Fibroblast of the aortic adventitia (primary cell): ENCODE measurements at regions not wholly inside any gene's neighbourhood (a gene's known extent, or its start where the extent isn't known, plus 50 kb on each side); places are given as distances from the start of the nearest gene placed in this dataset.
A peak's percentile ranks its signal among the peaks of the same experiment; 100 is the strongest.

Experiments
- DNase-seq: peaks from one replicate; pipeline ENCODE4 v3.0.0-alpha.2; 2010; ENCODE audit warnings: low read depth
- H3K4me3 ChIP-seq: 2 replicates; pipeline ENCODE4 v1.5.1; 2011; ENCODE audit warnings: low read depth, mild to moderate bottlenecking, control low read depth, low read length, moderate library complexity
- TF ChIP-seq, protein P1 (sequence below): IDR thresholded peaks from 2 replicates; pipeline ENCODE4 v1.5.1; 2011; ENCODE audit warnings: mild to moderate bottlenecking, low read length, control low read depth, inconsistent platforms; ENCODE audit not compliant: insufficient read depth

DNA sequence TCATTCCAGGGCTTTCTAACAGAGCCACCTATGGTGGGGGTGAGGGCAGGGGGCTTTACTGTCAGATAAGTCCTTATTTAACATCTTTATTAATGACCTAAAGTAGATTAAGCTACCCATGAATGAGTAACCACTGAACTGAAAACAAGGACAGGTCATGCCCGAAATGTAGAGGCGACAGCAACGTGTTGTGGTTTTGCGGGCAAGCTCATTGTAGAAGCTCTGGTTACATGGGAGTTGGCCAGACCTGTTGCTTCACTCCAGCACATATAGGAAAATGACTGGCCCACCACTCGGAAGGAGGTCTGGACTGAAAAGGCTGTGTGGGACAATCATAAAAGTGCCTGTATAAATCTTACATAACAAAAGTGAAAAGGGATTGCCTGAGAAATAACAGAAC is 109.6 kb upstream of the NDP start:
- no peak for DNase-seq
- TF ChIP-seq, protein P1, sequence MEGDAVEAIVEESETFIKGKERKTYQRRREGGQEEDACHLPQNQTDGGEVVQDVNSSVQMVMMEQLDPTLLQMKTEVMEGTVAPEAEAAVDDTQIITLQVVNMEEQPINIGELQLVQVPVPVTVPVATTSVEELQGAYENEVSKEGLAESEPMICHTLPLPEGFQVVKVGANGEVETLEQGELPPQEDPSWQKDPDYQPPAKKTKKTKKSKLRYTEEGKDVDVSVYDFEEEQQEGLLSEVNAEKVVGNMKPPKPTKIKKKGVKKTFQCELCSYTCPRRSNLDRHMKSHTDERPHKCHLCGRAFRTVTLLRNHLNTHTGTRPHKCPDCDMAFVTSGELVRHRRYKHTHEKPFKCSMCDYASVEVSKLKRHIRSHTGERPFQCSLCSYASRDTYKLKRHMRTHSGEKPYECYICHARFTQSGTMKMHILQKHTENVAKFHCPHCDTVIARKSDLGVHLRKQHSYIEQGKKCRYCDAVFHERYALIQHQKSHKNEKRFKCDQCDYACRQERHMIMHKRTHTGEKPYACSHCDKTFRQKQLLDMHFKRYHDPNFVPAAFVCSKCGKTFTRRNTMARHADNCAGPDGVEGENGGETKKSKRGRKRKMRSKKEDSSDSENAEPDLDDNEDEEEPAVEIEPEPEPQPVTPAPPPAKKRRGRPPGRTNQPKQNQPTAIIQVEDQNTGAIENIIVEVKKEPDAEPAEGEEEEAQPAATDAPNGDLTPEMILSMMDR, result no peak
- H3K4me3 ChIP-seq, result no peak overlapping the region

DNA sequence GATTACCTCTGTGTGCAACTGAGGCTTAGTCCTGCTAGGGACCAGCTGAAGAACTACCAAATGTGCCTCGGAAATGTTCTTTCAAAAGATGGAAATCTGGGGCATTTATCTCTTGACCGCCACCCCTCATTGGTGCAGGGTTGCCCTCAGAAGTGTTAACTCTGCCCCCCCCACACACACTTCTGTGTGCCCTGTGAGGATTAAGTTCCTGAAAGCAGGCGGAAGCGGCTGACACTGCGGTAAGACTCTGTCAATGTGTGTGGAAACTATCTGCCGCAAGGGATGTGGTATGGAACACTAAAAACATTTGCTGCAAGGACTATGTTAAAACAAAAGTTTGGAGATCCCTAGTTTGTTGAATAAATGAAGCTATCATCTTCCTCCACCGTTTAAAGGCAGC is 106.9 kb upstream of the NDP start:
- DNase-seq, result no peak
- H3K4me3 ChIP-seq, result no peak overlapping the region
- TF ChIP-seq, protein P1, result no peak

DNA sequence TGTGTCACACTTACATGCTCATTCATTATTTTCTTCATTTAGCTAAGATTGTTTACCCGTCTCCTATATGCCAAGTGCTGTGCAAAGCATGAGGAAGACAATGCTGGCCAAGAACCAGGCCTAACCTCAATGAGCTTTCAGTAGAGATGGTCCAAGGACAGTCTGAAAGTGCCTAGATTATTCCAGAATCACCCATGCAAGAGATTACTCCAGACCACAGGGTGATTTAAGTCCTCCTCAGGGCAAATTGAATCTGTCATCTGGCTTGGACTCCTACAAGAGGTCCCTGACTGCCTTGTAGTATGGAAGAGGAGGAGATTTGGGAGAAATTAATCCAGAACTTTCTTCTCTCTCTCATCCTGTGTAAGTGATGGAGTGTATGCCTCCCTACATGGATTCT is 99.4 kb upstream of the NDP start:
- no peak for DNase-seq
- H3K4me3 ChIP-seq, result no peak overlapping the region
- TF ChIP-seq, protein P1, result no peak

DNA sequence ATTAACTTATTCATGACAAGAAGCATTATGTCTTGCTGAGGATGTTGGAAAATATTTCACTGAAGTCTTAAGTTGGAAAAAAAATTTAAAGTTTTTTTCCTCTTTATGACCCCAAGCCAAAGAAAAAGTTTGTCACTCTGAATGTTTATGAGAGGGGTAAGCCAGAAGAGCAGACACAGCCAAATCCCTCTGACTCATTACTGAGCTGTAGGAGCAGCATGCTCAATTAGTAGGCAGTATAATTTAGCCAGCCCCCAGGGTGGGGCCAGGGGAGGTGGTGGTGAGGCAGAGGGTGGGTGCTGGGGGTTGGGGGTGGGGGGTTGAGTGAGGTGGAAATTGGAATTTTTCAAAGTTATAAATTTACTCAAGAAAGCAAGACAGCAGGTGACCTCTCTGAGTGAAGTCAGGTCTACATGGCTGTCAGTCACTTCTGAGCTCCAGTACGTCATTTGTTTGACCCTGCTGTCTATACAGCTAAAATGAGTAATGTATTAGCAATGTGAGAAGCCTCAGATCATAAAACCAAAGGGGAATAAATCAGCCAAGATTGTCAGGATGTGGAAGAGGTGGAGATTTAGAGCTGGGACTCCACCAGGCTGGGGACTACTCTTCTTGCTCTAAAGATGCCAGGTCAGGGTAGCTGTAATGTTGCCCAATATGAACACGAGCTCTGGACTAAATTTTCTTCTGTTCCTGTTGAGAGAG is 98.8 kb upstream of the NDP start:
- peak; percentile 30 for DNase-seq
- no peak overlapping the region for H3K4me3 ChIP-seq
- TF ChIP-seq, protein P1, result no peak

DNA sequence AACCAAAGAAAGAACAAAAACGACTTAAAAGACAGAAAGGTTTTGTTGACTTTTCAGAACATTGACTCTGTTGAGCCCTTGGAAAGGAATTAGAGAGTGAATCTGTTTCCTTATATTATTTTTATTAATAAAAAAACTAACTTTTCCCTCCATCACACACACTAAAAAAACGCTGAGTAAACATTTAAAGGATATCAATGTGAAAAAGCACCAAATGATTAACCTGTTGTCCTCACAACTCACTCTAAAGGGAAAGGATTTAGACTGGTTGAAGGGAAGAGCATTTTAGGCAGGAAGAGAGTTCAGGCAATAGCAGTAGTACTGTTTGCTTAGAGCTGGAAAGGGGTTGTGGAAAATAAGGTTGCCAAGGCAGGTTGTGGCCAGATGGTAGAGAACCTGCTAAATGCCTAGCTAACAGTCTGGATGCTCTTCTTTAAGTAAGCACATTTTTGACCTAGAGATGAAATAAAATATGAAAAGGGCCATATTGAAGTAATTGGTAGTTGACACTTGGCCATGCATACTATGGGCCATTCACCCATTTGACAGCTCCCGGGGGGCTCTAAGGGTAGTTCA is 98.0 kb upstream of the NDP start:
- DNase-seq, result no peak
- no peak overlapping the region for H3K4me3 ChIP-seq
- TF ChIP-seq, protein P1, result no peak

DNA sequence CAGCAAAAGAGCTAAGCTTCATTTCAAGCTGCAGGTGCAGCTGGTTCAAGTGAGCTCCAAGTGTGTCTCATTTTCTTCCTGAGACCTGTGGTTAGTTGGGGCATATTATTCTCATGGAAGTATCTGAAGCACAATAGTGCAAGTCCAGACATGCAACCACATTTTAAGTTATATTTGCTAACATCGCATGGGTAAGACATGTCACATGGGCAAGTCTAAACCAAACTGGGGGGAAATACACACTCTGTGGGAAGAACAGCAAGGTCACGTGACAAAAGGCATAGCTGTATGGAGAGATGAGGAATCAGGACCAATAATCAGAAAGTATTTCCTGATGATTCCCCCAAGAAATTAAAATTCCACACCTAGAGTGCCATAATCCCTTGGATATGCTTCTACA is 94.9 kb upstream of the NDP start:
- TF ChIP-seq, protein P1, result no peak
- no peak overlapping the region for H3K4me3 ChIP-seq
- DNase-seq, result no peak

DNA sequence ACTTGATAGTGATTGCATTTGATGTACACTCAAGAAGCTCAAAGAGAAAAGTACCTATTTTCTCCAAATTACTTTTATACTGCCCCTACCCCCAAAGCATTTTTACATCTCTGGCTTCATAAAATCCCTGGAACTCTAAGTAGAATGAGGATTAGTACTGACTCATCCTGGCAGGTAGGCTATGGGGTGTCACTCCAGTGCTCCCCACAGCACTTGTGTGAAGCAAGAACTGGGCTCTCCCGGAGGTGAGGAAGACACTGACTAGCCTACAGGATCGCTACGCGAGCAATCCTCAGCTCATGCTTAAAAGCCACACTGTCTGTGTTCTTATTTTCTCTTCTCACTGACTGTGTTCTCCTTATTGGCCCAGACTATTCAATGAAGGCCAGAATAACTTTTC is 90.4 kb upstream of the NDP start:
- TF ChIP-seq, protein P1, result no peak
- no peak overlapping the region for H3K4me3 ChIP-seq
- DNase-seq, result no peak
